Endothelial cell of umbilical vein (primary cell): ENCODE measurements at regions not wholly inside any gene's neighbourhood (a gene's known extent, or its start where the extent isn't known, plus 50 kb on each side); places are given as distances from the start of the nearest gene placed in this dataset.

ENCODE experiments used
- BruUV-seq: library from RNA; stranded (reverse); fragments of 400-500 nt; replicated peaks from 2 replicates; lab custom pipeline; 2021; lab: Mats Ljungman, UMichigan
- CTCF ChIA-PET: fragments of 300-600, 350-600 bp; sonication (Branson Sonifier 250); formaldehyde crosslinking; loops from one replicate; lab custom pipeline; 2021; ENCODE audit warnings: antibody characterized with exemption, inconsistent platforms; lab: Charles Lee
- POLR2A ChIA-PET: fragments of 300-600, 350-600 bp; sonication (Branson Sonifier 250); formaldehyde crosslinking; loops from one replicate; lab custom pipeline; 2021; ENCODE audit warnings: antibody characterized with exemption, inconsistent platforms; lab: Charles Lee
- DNase-seq: peaks from one replicate; pipeline ENCODE4 v3.0.0-alpha.2; 2011; ENCODE audit warnings: low read depth, low spot score
- FAIRE-seq: peaks from 2 replicates; lab custom pipeline; 2011; peaks lifted over from hg19 to GRCh38; lab: Jason Lieb, UNC
- H2AFZ ChIP-seq: 2 replicates; pipeline ENCODE4 v1.6.0; 2012; ENCODE audit warnings: low read depth, low read length, control low read depth, inconsistent platforms
- H3K27ac ChIP-seq: 2 replicates; pipeline ENCODE4 v1.5.1; 2011; ENCODE audit warnings: low read depth, mild to moderate bottlenecking, control low read depth, low read length, moderate library complexity; ENCODE audit not compliant: insufficient read depth
- H3K27me3 ChIP-seq, 2 experiments: 2 replicates each; pipeline versions ENCODE4 v1.6.0 to v1.6.1; 2011; ENCODE audit warnings: low read length in 2 of 2, mixed read lengths in 1 of 2; ENCODE audit not compliant: control insufficient read depth in 2 of 2, insufficient read depth in 2 of 2
- H3K36me3 ChIP-seq, 2 experiments: 2 replicates in 1 of 2; 3 replicates in 1 of 2; pipeline ENCODE4 v1.5.1; 2011; ENCODE audit warnings: low read length in 2 of 2, mild to moderate bottlenecking in 1 of 2, moderate library complexity in 1 of 2; ENCODE audit not compliant: control insufficient read depth in 2 of 2, insufficient read depth in 2 of 2; ENCODE audit errors: extremely low read depth in 1 of 2
- H3K4me1 ChIP-seq: 3 replicates; pipeline ENCODE4 v1.5.1; 2011; ENCODE audit warnings: mild to moderate bottlenecking, low read length; ENCODE audit not compliant: control insufficient read depth, insufficient read depth; ENCODE audit errors: extremely low read depth
- H3K4me2 ChIP-seq: 2 replicates; pipeline ENCODE4 v1.6.1; 2011; ENCODE audit warnings: low read length, control low read depth, mixed read lengths; ENCODE audit not compliant: insufficient read depth
- H3K4me3 ChIP-seq, 3 experiments: fragments of 200-600 bp in 1 of 3; sonication (generic), shearing (Covaris generic) in 1 of 3; replicated peaks in 1 of 3; 2 replicates each; pipeline ENCODE4 v1.5.1; 2011 to 2016; ENCODE audit warnings: control low read depth in 3 of 3, low read length in 3 of 3, mild to moderate bottlenecking in 2 of 3, inconsistent platforms in 1 of 3, low read depth in 1 of 3, moderate library complexity in 1 of 3; ENCODE audit not compliant: insufficient read depth in 1 of 3
- H3K79me2 ChIP-seq: 2 replicates; pipeline ENCODE4 v1.6.0; 2012; ENCODE audit warnings: low read length, inconsistent platforms; ENCODE audit not compliant: control insufficient read depth, insufficient read depth
- H3K9ac ChIP-seq: replicated peaks from 2 replicates; pipeline ENCODE3; 2011; ENCODE audit warnings: low read length, control low read depth; ENCODE audit not compliant: insufficient read depth; ENCODE audit errors: extremely low read depth
- H3K9me1 ChIP-seq: replicated peaks from 3 replicates; pipeline ENCODE4 v1.6.0; 2011; ENCODE audit warnings: mild to moderate bottlenecking, low read length; ENCODE audit not compliant: control insufficient read depth, insufficient read depth; ENCODE audit errors: extremely low read depth
- H3K9me3 ChIP-seq: replicated peaks from 2 replicates; pipeline ENCODE4 v1.5.1; 2012; ENCODE audit warnings: low read length, inconsistent platforms; ENCODE audit not compliant: control insufficient read depth, insufficient read depth
- H4K20me1 ChIP-seq: replicated peaks from 2 replicates; pipeline ENCODE3; 2011; ENCODE audit warnings: mild to moderate bottlenecking, low read length; ENCODE audit not compliant: control insufficient read depth, insufficient read depth; ENCODE audit errors: extremely low read depth
- EZH2 ChIP-seq: IDR thresholded peaks from 2 replicates; pipeline ENCODE4 v1.6.1; 2012; ENCODE audit warnings: borderline replicate concordance, low read depth, mild to moderate bottlenecking, moderate library complexity, low read length, inconsistent platforms; ENCODE audit not compliant: severe bottlenecking
- JUN ChIP-seq: IDR thresholded peaks from 2 replicates; pipeline ENCODE4 v1.6.1; 2011; ENCODE audit warnings: borderline replicate concordance, low read depth; ENCODE audit not compliant: insufficient read length, insufficient read depth
- POLR2A ChIP-seq: IDR thresholded peaks from 2 replicates; pipeline ENCODE4 v1.6.1; 2012; ENCODE audit warnings: low read depth, mild to moderate bottlenecking, control low read depth, low read length
- POLR2AphosphoS5 ChIP-seq: IDR thresholded peaks from 2 replicates; pipeline ENCODE4 v1.6.1; 2012; ENCODE audit warnings: low read depth, mild to moderate bottlenecking, control low read depth, low read length, moderate library complexity; ENCODE audit not compliant: insufficient read depth
- dilution Hi-C: fragments of 300-500 bp; cut with MboI; formaldehyde crosslinking; loops from one replicate; pipeline ENCODE4 v1.15.0; 2019; ENCODE audit warnings: low sequenced_read_pairs; ENCODE audit not compliant: extremely low pct_ligation_motif_present
- intact Hi-C: fragments of 100-400 bp; cut with micrococcal nuclease; formaldehyde crosslinking; loops from one replicate; pipeline ENCODE4 v1.10.0; 2022
- TF ChIP-seq, protein P1 (sequence below), 2 donors: IDR thresholded peaks; 1 replicate in 1 of 2; 2 replicates in 1 of 2; pipeline ENCODE4 v1.5.1; 2011; ENCODE audit warnings: low read length in 2 of 2, mild to moderate bottlenecking in 2 of 2, moderate library complexity in 2 of 2, control low read depth in 1 of 2, inconsistent platforms in 1 of 2, low read depth in 1 of 2; ENCODE audit not compliant: insufficient read depth in 1 of 2; ENCODE audit errors: extremely low read depth in 1 of 2
- TF ChIP-seq, protein P2 (sequence below): IDR thresholded peaks from 2 replicates; pipeline ENCODE4 v1.6.1; 2011; ENCODE audit not compliant: insufficient read depth, insufficient read length

DNA sequence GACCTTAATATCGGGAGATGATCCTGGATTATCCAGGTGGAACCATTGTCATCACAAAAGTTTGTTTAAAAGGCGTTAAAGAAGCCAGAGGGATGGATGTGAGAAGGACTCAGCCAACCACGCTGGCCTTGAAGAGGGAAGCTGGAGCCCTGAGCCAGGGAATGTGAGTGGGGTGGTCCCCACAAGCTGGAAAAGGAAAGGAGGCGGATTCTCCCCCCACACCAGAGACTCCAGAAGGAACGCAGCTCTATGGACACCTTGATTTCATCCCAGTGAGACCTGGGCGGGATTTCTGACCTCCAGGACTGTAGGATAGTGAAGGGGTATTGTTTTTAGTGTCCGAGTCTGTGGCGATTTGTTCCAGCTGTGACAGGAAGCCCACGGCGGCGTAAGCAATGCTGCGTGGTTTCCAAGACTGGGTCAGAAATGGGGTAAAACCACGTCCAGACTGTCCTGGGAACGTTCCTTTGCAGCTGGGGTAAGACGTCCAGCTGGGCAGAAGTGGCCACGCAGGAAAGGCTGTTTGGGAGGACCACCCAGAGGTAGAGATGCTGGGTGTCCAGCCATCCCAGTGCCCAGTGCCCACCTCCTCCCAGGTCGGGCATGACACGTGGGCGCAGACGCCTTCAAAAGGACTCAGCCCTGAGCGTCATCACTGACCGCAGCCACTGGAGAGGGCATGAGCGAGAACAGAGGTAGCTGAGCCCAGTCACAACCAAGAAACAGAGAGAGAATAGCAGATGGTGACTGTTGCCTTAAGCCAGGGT, 125.4 kb upstream of the USP29 start:
- no TSS peak for BruUV-seq
- dilution Hi-C loops: no loop called here
- H3K27me3 ChIP-seq: no peaks in the 10 kb centered on the region
- H3K4me3 ChIP-seq: no peak overlapping the region
- H4K20me1 ChIP-seq: no peaks in the 10 kb centered on the region
- DNase-seq (no peak), FAIRE-seq (no peak)
- H3K9me3 ChIP-seq: peaks cover 5% of the 10 kb centered on the region
- no peak overlapping the region for H3K9ac ChIP-seq
- H3K79me2 ChIP-seq: no peaks in the 10 kb centered on the region
- TF ChIP-seq JUN: no peak
- TF ChIP-seq EZH2: no peak
- no peak for TF ChIP-seq POLR2A
- no peak for TF ChIP-seq POLR2AphosphoS5
- TF ChIP-seq, protein P1, sequence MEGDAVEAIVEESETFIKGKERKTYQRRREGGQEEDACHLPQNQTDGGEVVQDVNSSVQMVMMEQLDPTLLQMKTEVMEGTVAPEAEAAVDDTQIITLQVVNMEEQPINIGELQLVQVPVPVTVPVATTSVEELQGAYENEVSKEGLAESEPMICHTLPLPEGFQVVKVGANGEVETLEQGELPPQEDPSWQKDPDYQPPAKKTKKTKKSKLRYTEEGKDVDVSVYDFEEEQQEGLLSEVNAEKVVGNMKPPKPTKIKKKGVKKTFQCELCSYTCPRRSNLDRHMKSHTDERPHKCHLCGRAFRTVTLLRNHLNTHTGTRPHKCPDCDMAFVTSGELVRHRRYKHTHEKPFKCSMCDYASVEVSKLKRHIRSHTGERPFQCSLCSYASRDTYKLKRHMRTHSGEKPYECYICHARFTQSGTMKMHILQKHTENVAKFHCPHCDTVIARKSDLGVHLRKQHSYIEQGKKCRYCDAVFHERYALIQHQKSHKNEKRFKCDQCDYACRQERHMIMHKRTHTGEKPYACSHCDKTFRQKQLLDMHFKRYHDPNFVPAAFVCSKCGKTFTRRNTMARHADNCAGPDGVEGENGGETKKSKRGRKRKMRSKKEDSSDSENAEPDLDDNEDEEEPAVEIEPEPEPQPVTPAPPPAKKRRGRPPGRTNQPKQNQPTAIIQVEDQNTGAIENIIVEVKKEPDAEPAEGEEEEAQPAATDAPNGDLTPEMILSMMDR (IDR thresholded peaks at IDR 0.05; ENCODE audit: extremely low read depth in 1 of 2, insufficient read depth in 1 of 2, low read depth in 1 of 2, low read length in 2 of 2): no peak
- TF ChIP-seq, protein P2, sequence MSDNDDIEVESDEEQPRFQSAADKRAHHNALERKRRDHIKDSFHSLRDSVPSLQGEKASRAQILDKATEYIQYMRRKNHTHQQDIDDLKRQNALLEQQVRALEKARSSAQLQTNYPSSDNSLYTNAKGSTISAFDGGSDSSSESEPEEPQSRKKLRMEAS: no peak
- intact Hi-C loops: no loop called here
- H2AFZ ChIP-seq: no peak overlapping the region
- H3K9me1 ChIP-seq: no peaks in the 10 kb centered on the region
- no peaks in the 10 kb centered on the region for H3K36me3 ChIP-seq
- ChIA-PET POLR2A (no interaction called here), CTCF (no interaction called here)
- no peak overlapping the region for H3K27ac ChIP-seq
- H3K4me2 ChIP-seq: no peak overlapping the region
- no peaks in the 10 kb centered on the region for H3K4me1 ChIP-seq
